PC-3 (cell line): ENCODE measurements at regions not wholly inside any gene's neighbourhood (a gene's known extent, or its start where the extent isn't known, plus 50 kb on each side); places are given as distances from the start of the nearest gene placed in this dataset.

Experiments used
- ATAC-seq: fragments of 200-7000 bp; cut with Tn5 transposase; 2 replicates; pipeline ENCODE4 v1.9.1; 2020; ENCODE audit warnings: mild to moderate bottlenecking, moderate library complexity
- BruUV-seq: library from RNA; stranded (reverse); fragments of 400-500 nt; replicated peaks from 2 replicates; lab custom pipeline; 2021; lab: Mats Ljungman, UMichigan
- CTCF ChIA-PET: fragments of 300-600 bp; sonication (Branson Sonifier 250); formaldehyde crosslinking; loops from one replicate; lab custom pipeline; 2022; ENCODE audit warnings: antibody characterized with exemption; lab: Charles Lee
- POLR2A ChIA-PET: fragments of 300-600 bp; sonication (Branson Sonifier 250); formaldehyde crosslinking; loops from one replicate; lab custom pipeline; 2022; ENCODE audit warnings: antibody characterized with exemption; ENCODE audit not compliant: unreplicated experiment; lab: Charles Lee
- DNase-seq: peaks from one replicate; pipeline ENCODE4 v3.0.0-alpha.2; 2015
- H2AFZ ChIP-seq: fragments of 300-600 bp; sonication (generic); 2 replicates; pipeline ENCODE4 v1.6.0; 2016; ENCODE audit warnings: antibody characterized with exemption, low read length
- H3F3A ChIP-seq: fragments of 300-600 bp; sonication (generic); one replicate; pipeline ENCODE4 v1.6.0; 2017; ENCODE audit warnings: antibody characterized with exemption, low read length, control low read depth, mild to moderate bottlenecking; ENCODE audit not compliant: unreplicated experiment
- H3K27ac ChIP-seq: fragments of 300-600 bp; sonication (generic); 2 replicates; pipeline ENCODE4 v1.5.1; 2016; ENCODE audit warnings: mild to moderate bottlenecking, low read length
- H3K27me3 ChIP-seq: fragments of 300-600 bp; sonication (generic); 2 replicates; pipeline ENCODE4 v1.6.1; 2016; ENCODE audit warnings: low read length, mixed read lengths
- H3K36me3 ChIP-seq: fragments of 300-600 bp; sonication (generic); 2 replicates; pipeline ENCODE4 v1.6.1; 2016; ENCODE audit warnings: low read depth, mixed run types, low read length, mixed read lengths
- H3K4me1 ChIP-seq: fragments of 300-600 bp; sonication (generic); 2 replicates; pipeline ENCODE4 v1.5.1; 2016; ENCODE audit warnings: low read length; ENCODE audit not compliant: insufficient read depth
- H3K4me2 ChIP-seq: fragments of 300-600 bp; sonication (generic); 2 replicates; pipeline ENCODE4 v1.6.0; 2016; ENCODE audit warnings: low read length
- H3K4me3 ChIP-seq: fragments of 300-600 bp; sonication (generic); 2 replicates; pipeline ENCODE4 v1.5.1; 2016; ENCODE audit warnings: mild to moderate bottlenecking, low read length, mixed read lengths
- H3K79me2 ChIP-seq: fragments of 300-600 bp; sonication (generic); 2 replicates; pipeline ENCODE4 v1.6.1; 2017; ENCODE audit warnings: low read length, mixed read lengths
- H3K9ac ChIP-seq: fragments of 300-600 bp; sonication (generic); 2 replicates; pipeline ENCODE4 v1.6.0; 2016; ENCODE audit warnings: mild to moderate bottlenecking, low read length
- H3K9me2 ChIP-seq: fragments of 300-600 bp; sonication (generic); replicated peaks from 2 replicates; pipeline ENCODE4 v1.6.1; 2016; ENCODE audit warnings: mixed run types, low read length, mixed read lengths
- H3K9me3 ChIP-seq: fragments of 300-600 bp; sonication (generic); 2 replicates; pipeline ENCODE4 v1.6.1; 2016; ENCODE audit warnings: low read length, mixed read lengths
- H4K20me1 ChIP-seq: fragments of 300-600 bp; sonication (generic); 2 replicates; pipeline ENCODE4 v1.6.1; 2016; ENCODE audit warnings: low read length, mixed read lengths
- CTCF ChIP-seq: fragments of 300-600 bp; sonication (generic); conservative IDR thresholded peaks from 2 replicates; pipeline ENCODE4 v1.5.1; 2017; ENCODE audit warnings: antibody characterized with exemption, low read depth, mild to moderate bottlenecking, low read length
- EZH2 ChIP-seq: fragments of 300-600 bp; sonication (generic); IDR thresholded peaks from one replicate; pipeline ENCODE4 v1.6.1; 2017; ENCODE audit warnings: antibody characterized with exemption, mild to moderate bottlenecking, low read length; ENCODE audit not compliant: unreplicated experiment
- EZH2phosphoT487 ChIP-seq: fragments of 300-600 bp; sonication (generic); IDR thresholded peaks from 2 replicates; pipeline ENCODE4 v1.6.1; 2018; ENCODE audit warnings: mild to moderate bottlenecking, antibody characterized with exemption, low read length, borderline replicate concordance
- intact Hi-C: fragments of 100-400 bp; cut with micrococcal nuclease; formaldehyde crosslinking; loops from 2 replicates; pipeline ENCODE4 v1.9.0; 2023

GRCh38 chr12:23210573-23210972 is 585.6 kb downstream of the ETNK1 start:
- no peak for DNase-seq
- H3K4me3 ChIP-seq: no peak overlapping the region
- H3K9me3 ChIP-seq: no peaks in the 10 kb centered on the region
- H3F3A ChIP-seq: no peaks in the 10 kb centered on the region
- H3K36me3 ChIP-seq: no peaks in the 10 kb centered on the region
- no peaks in the 10 kb centered on the region for H4K20me1 ChIP-seq
- ChIA-PET POLR2A (no interaction called here), CTCF (no interaction called here)
- no peaks in the 10 kb centered on the region for H3K79me2 ChIP-seq
- BruUV-seq: no TSS peak
- no peak for TF ChIP-seq EZH2phosphoT487
- no peak for TF ChIP-seq EZH2
- H3K27me3 ChIP-seq: no peaks in the 10 kb centered on the region
- no peak overlapping the region for H3K4me2 ChIP-seq
- H2AFZ ChIP-seq: no peak overlapping the region
- H3K9ac ChIP-seq: no peak overlapping the region
- no peaks in the 10 kb centered on the region for H3K9me2 ChIP-seq
- H3K27ac ChIP-seq: no peak overlapping the region
- no peaks in the 10 kb centered on the region for H3K4me1 ChIP-seq
- ATAC-seq: no peak
- intact Hi-C loops: no loop called here

- no TSS peak for BruUV-seq
- H3K79me2 ChIP-seq: no peaks in the 10 kb centered on the region
- H3F3A ChIP-seq: no peaks in the 10 kb centered on the region
- no peaks in the 10 kb centered on the region for H3K27me3 ChIP-seq
- H2AFZ ChIP-seq: no peak overlapping the region
- no peaks in the 10 kb centered on the region for H3K36me3 ChIP-seq
- no peaks in the 10 kb centered on the region for H3K9me3 ChIP-seq
- no peak overlapping the region for H3K9ac ChIP-seq
- no peaks in the 10 kb centered on the region for H4K20me1 ChIP-seq
- ATAC-seq (no peak), DNase-seq (no peak)
- intact Hi-C loops: no loop called here
- ChIA-PET POLR2A (no interaction called here), CTCF (no interaction called here)
- H3K9me2 ChIP-seq: no peaks in the 10 kb centered on the region
- TF ChIP-seq EZH2 (no peak), CTCF (no peak), EZH2phosphoT487 (no peak)
- H3K4me1 ChIP-seq: no peaks in the 10 kb centered on the region
- no peak overlapping the region for H3K4me3 ChIP-seq
- H3K27ac ChIP-seq: no peak overlapping the region
- H3K4me2 ChIP-seq: no peak overlapping the region
These were observed 586.7 kb downstream of the ETNK1 start for GRCh38 chr12:23211384-23212320.

- TF ChIP-seq EZH2 (no peak), EZH2phosphoT487 (no peak), CTCF (no peak)
- BruUV-seq: no TSS peak
- no peaks in the 10 kb centered on the region for H3F3A ChIP-seq
- H2AFZ ChIP-seq: no peak overlapping the region
- H3K79me2 ChIP-seq: no peaks in the 10 kb centered on the region
- intact Hi-C loops: no loop called here
- H3K9me2 ChIP-seq: no peaks in the 10 kb centered on the region
- no peaks in the 10 kb centered on the region for H4K20me1 ChIP-seq
- ChIA-PET POLR2A (no interaction called here), CTCF (no interaction called here)
- H3K9ac ChIP-seq: no peak overlapping the region
- no peak for ATAC-seq
- no peak for DNase-seq
- no peak overlapping the region for H3K27ac ChIP-seq
- no peaks in the 10 kb centered on the region for H3K9me3 ChIP-seq
- no peaks in the 10 kb centered on the region for H3K36me3 ChIP-seq
- no peaks in the 10 kb centered on the region for H3K27me3 ChIP-seq
- no peak overlapping the region for H3K4me2 ChIP-seq
- no peak overlapping the region for H3K4me3 ChIP-seq
- H3K4me1 ChIP-seq: no peaks in the 10 kb centered on the region
These were observed 592.2 kb downstream of the ETNK1 start for GRCh38 chr12:23217158-23217557.
